HL-60 (cell line): ENCODE measurements at regions not wholly inside any gene's neighbourhood (a gene's known extent, or its start where the extent isn't known, plus 50 kb on each side); places are given as distances from the start of the nearest gene placed in this dataset.

ENCODE experiments used
- DNase-seq, 2 experiments: peaks; one replicate each; pipeline ENCODE4 v3.0.0-alpha.2; 2010 to 2020; ENCODE audit warnings: low read depth in 1 of 2, low spot score in 1 of 2
- H3K27ac ChIP-seq: fragments of 250-450 bp; sonication (Bioruptor Pico); replicated peaks from 2 replicates; pipeline ENCODE4 v1.5.1; 2020; ENCODE audit warnings: mild to moderate bottlenecking, moderate library complexity
- H3K27me3 ChIP-seq: fragments of 250-450 bp; sonication (Bioruptor Pico); 2 replicates; pipeline ENCODE4 v1.5.1; 2021; ENCODE audit warnings: mild to moderate bottlenecking, moderate library complexity; ENCODE audit not compliant: insufficient read depth, poor library complexity, severe bottlenecking
- H3K4me3 ChIP-seq: replicated peaks from 2 replicates; pipeline ENCODE4 v1.5.1; 2011; ENCODE audit warnings: mild to moderate bottlenecking, control low read depth, low read length; ENCODE audit not compliant: insufficient read depth
- CTCF ChIP-seq: IDR thresholded peaks from one replicate; pipeline ENCODE4 v1.5.1; 2011; ENCODE audit warnings: low read length, control low read depth, inconsistent platforms; ENCODE audit not compliant: insufficient read depth
- GABPA ChIP-seq: IDR thresholded peaks from 2 replicates; pipeline ENCODE4 v1.6.1; 2012; ENCODE audit warnings: low read depth
- POLR2AphosphoS5 ChIP-seq: IDR thresholded peaks from 2 replicates; pipeline ENCODE4 v1.6.1; 2012; ENCODE audit warnings: low read depth
- REST ChIP-seq: IDR thresholded peaks from 2 replicates; pipeline ENCODE4 v1.6.1; 2012; ENCODE audit warnings: low read depth; ENCODE audit not compliant: insufficient replicate concordance
- SPI1 ChIP-seq: IDR thresholded peaks from 2 replicates; pipeline ENCODE4 v1.6.1; 2012; ENCODE audit warnings: low read depth, mild to moderate bottlenecking, borderline replicate concordance

- Histone ChIP-seq H3K27ac (no peak overlapping the region), H3K4me3 (no peak overlapping the region), H3K27me3 (no peaks in the 10 kb centered on the region)
- TF ChIP-seq GABPA = no peak
- no peak for TF ChIP-seq SPI1
- TF ChIP-seq REST = no peak
- no peak for TF ChIP-seq POLR2AphosphoS5
- TF ChIP-seq CTCF = no peak
- no peak for DNase-seq
These were observed 774.0 kb upstream of the NOVA1 start for GRCh38 chr14:27371868-27372267.

GRCh38 chr14:27372771-27373170, 774.9 kb upstream of the NOVA1 start:
- TF ChIP-seq CTCF (no peak), GABPA (no peak)
- DNase-seq = no peak
- no peak overlapping the region for H3K27ac ChIP-seq
- H3K4me3 ChIP-seq = no peak overlapping the region
- H3K27me3 ChIP-seq = no peaks in the 10 kb centered on the region

GRCh38 chr14:27384124-27384523, 786.3 kb upstream of the NOVA1 start:
- DNase-seq = no peak
- no peak for TF ChIP-seq POLR2AphosphoS5
- peak; percentile 18; the same call in 1 of the 2 replicates for TF ChIP-seq SPI1
- no peak overlapping the region for H3K27ac ChIP-seq
- H3K27me3 ChIP-seq = no peaks in the 10 kb centered on the region
- no peak overlapping the region for H3K4me3 ChIP-seq

GRCh38 chr14:27386391-27386790, 788.6 kb upstream of the NOVA1 start:
- Histone ChIP-seq H3K27ac (no peak overlapping the region), H3K27me3 (no peaks in the 10 kb centered on the region), H3K4me3 (no peak overlapping the region)
- DNase-seq = no peak
- TF ChIP-seq SPI1 (no peak), POLR2AphosphoS5 (no peak), GABPA (no peak), CTCF (no peak), REST (no peak)
